ENCODE measurements at regions not wholly inside any gene's neighbourhood (a gene's known extent, or its start where the extent isn't known, plus 50 kb on each side); places are given as distances from the start of the nearest gene placed in this dataset.

DNA sequence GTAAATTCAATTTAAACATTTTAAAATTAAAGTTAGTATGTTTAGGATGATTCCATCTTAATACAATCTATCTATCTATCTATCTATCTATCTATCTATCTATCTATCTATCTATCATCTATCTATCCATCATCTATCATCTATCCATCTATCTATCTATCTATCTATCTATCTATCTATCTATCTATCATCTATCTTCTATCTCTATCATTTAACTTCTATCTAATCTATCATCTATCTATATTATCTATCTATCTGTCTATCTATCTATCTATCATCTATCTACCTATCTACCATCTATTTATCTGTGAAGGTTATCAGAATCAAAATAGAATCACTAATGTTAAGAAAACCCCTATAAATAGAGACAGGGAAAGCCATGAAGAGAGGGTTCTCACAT, 78.3 kb downstream of the RAMP3 start:
- DNase-seq (ENCODE audit: low spot score) = no peak

DNA sequence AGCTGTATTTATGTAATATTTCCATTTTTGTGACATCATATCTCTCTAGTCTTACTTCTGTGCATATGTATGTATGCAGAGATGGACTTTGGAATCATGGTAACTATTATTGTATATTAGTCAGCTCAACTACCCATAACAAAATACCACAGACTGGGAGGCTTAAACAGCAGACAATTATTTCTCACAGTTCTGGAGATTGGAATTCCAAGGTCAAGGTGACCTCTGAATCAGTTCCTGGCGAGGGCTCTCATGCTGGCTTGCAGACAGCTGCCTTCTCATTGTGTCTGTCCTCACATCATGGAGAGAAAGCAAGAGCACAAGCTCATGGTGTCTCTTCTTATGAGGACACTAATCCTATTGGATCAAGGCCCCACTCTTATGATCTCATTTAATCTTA, 79.1 kb downstream of the RAMP3 start:
- DNase-seq (ENCODE audit: low spot score) = no peak

DNA sequence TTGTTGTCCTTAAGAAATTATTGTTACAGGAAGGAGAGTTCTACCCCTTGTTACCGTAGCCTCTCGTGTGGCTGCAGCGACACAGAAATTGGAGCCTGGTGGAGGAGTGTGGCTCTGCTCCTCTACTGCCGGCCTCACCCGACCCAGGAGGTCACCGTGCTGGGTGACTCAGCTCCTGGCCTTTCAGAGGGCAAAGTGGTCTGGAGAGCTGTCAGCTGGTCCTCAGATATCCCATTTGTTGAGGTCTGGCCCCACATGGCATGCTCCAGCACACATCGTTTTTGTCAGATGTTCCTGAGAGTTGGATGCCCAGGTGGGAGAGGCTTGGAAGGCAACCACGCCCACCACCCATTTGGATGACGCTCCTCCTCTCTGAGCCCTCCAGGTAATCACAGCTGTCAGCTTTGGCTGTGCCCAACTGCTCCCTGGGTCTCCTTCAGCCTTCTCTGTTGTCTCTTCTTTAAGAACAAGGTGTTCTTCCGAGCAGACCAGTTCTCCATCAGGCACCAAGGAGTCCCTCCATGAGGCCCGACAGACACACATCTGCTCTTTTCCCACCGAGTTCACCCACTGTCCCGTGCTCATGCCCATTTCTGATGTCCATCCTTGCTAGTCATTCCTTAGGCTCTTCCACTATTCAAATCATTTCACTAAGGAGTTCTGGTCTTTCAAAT, 80.3 kb downstream of the RAMP3 start:
- DNase-seq (ENCODE audit: low spot score) = no peak

DNA sequence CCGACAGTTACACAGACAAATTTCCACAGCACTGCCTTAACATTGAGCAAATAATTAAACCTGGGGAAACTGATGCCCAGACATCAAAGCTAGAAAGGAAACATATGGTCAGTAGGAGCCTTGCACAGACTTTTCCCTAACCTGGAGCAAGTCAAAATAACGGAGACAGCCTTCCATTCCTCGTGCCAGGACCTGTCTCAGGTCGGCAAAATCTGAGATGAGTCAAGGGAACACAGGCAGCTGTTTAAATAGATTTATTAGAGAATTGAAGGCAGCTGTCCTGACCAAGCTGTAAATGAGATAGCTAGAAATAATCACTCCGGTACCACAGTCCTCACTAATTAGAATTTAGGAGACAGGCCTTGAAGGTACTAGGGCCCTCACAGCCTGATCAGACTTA, 81.2 kb downstream of the RAMP3 start:
- DNase-seq (ENCODE audit: low spot score) = no peak

DNA sequence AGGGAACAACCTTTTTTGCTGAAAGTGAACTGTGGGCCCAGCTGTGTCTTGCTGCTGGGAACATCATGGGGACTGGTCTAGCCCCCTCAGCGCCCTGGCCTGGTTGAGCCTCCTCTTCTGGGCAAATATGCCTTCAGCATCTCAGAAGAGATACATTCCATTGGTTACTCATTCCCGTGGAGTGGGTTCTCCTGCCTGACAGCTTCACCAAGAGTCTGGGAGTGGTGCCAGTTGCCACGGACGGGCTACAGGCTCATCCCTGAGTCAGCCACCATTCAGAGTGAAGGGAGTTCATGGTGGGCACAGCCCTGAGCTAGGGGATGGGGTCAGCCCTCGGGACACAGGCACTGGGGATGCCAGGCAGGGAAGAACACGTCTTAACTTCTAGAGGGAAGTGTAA, 81.9 kb downstream of the RAMP3 start:
- DNase-seq (ENCODE audit: low spot score) = no peak

DNA sequence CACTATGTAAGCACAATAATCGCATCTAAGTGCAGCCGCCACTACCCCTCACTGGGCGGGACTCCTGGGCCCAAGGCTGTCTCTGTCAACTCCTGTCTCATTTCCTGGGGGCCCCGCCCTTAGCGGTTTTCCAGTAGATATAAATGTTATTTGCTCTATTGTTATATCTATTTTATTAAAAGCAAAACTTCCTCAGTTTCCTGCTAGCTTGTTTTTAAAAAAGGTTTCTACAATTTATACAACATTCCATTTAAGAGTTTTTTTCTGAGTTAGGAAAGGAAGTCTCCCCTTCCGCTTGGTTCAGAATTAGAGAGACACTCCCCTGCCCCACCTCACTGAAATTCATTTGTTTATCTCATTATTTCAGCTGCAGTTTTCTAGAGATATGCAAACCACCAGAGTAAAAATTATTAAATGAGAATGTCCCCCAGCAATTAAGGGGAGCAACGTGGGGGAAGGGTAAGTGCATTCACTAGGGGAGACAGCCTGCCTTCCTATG, 82.7 kb downstream of the RAMP3 start:
- no peak for DNase-seq (ENCODE audit: low spot score)

DNA sequence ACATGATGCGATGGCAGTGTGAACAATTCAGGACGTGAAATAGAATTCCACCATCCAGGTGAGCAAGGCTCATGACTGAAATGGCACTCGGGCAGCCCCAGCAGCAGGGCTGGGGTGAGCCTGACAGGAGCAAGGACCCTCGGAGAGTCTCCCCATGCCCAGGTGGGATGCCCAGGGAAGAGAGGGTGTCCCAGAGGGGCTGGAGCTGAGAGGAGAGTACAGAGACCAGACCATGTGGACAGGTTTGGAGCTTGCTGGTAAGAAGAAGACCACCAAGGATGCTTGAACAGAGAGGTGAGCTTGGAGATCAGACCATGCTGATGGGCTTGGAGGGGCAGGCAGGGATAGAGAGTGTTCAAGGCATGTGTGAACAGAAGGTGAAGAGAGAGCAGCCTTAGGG, 83.3 kb downstream of the RAMP3 start:
- no peak for DNase-seq (ENCODE audit: low spot score)

DNA sequence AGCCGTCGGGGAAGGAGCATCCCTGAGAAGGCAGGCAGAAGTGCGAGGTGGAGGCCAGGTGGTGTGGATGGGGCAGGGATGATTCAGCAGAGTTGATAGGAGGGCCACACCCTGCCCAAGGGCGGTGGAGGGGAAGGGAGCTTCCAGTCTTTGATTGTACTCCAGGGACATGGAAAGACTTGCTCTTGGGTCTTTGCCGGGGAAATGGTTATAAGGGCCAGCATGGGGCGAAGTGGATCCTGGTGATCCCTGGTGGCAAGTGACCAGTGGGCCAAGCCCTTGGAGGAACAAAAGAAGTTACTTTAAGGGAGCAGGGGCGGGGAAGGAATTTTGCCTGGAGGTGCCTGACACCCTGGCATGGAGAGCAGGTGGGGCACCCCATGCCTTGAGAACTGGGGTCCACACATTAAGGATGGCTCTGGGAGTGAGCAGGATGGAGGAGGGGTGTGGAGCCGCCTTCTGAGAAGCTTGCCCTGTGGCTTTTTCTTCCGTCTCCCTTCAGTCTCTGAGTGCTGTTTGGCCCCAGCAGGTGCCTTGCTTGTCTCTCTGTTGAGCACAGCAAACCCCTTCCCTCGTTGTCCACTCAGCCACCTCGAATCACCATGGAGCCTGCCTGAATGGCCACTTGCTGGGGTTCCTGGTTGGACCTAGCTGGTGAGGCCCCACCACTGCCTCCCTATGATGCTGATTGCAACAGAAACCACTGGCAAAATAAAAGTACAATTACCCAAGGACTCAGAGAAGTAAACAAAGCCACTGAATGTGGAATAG, 83.9 kb downstream of the RAMP3 start:
- DNase-seq (ENCODE audit: low spot score) = no peak

DNA sequence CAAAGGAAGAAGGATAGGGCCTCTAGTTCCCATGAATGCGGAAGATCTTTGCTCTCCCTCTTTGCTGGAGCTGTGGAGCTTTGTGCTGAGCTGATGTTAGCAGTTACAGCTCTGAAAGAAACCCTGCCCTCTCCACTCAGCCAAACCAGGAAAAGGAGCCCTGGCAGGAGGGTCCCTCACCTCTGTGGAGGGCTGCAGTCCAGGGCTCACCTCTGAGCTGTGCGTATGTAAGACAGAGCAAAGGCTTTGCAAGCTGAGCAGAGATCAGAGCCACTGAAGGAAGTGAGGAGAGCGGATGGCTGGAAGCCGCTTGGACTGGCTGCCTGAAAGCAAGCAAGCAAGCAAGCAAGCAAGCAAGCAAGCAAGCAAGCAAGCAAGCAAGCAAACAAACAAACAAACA, 84.7 kb downstream of the RAMP3 start:
- no peak for DNase-seq (ENCODE audit: low spot score)

DNA sequence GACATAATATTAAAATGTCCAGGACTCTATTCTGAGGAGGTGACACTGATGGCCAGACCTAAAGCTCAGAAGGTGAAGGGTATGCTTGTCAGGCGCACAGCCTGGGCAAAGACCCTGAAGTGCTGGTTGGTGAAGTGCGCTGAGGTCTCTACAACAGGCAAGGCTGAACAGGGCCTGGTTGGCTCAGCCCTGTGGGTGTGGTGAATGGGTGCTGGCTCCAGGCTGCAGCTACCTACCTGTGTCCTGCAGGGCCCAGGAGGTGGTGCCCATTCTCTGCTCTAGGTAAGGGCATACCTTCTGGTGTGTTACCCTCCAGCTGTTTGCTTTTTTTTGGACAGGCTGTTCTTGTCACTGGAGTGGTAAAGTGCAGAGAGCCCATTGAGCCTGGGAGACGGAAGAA, 85.1 kb downstream of the RAMP3 start:
- no peak for DNase-seq (ENCODE audit: low spot score)

DNA sequence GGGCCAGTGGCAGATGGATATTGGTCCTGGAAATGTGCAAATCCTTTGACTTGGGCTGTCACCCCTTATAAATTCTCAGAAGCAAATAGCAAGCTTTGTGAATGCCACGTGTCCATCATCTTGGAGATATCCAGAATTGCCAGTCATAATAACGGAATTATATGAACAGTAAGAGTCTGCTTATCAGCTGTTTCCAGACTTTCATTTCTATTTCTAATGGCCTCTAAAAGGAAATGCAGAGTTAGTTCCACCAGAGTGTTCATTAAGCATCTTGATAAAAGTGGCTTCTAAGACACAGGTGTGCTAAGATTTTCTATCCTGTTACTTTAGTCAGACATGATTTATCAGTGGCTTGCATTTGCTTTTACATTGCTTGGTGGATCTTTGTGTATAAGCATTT, 87.4 kb downstream of the RAMP3 start:
- no peak for DNase-seq (ENCODE audit: low spot score)

DNA sequence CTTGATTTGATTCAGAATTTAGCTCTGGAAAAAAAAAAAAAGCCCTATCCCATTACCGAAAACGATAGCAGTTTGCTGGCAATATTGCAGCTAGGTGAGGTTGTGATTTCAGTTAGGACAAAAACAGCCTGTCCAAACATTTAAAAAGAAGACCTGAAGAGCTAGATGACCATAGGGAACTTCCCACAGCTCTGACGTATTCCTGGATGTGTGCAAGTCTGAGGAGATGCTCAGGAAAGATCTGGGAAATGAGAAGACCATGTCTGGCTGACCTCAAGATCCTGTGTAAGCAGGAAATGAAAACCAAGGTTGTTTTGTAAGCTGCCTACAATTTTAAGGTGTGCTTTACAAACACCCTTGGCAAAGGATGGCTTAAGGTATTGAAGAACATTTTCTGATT, 88.7 kb downstream of the RAMP3 start:
- no peak for DNase-seq (ENCODE audit: low spot score)

DNA sequence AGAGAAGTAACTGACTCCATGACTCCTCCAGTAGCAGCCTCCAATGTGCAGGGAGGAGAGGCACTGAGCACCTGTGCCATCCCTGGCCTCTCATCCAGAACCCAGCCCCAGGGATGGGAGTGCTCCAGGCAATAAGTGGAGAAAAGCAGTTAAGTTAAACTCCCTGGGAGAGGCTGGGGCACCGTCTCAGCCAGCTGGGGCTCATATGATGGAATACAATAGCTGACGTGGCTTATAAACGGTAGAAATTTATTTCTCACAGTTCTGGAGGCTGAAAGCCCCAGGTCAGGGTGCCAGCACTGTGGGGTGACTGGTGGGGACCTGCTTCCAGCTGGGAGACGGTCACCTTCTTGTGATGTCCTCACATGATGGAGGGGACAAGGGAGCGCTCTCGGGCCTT, 94.7 kb downstream of the RAMP3 start:
- no peak for DNase-seq (ENCODE audit: low spot score)

DNA sequence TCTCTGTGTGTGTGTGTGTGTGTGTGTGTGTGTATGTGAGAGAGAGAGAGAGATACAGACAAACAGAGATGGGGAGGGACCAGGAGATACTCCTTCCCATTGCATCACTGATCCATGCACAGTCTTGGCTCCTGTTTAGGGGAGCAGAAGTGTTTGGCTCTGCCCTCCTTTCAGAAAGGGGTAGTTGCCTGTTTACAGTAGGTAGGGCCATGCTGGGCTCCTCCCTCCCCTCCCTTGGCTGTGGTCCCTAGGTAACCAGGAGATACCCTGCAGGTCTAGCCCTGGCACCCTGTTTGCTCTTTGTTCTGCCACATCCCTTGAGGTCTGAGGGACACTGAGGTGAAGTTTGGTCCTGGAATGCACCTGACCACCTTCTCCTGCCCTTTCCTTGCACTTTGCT, 95.3 kb downstream of the RAMP3 start:
- no peak for DNase-seq (ENCODE audit: low spot score)

DNA sequence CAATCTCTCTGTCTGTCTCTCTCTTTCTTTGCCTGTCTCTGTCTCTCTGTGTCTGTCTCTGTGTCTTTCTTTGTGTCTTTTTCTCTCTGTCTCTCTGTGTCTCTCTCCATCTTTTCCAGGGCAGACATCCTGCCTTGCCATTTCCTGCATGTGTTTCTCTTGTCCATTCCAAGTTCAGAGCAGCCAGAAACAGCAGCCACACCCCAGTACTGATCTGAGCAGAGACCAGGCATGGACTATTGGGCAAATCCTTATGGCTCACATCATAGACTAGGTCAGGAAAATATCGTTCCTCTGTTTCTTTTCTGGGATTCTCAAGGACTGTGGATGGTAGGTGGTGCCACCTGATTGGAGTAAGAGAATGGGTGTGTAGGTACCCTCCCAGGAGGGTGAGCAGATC, 95.8 kb downstream of the RAMP3 start:
- DNase-seq (ENCODE audit: low spot score) = no peak

DNA sequence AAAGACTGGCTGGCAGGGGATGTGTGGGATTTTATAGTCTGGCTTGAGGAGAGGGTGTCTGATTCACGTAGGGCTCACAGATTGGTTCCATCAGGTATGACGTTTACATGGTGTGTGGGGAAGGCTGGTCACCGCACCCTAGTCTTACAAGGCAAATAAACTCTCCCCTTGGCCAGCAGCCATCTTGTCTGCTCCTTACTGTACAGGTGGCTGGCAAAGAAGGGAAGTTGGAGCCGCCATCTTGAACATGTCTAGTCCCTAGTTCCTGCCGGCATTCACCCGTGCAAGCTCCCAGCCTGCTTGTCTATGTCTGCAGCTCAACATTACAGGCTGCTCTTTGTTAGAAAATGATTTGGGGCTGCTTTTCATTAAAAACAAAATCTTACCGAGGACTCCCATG, 97.6 kb downstream of the RAMP3 start:
- DNase-seq (ENCODE audit: low spot score) = no peak

DNA sequence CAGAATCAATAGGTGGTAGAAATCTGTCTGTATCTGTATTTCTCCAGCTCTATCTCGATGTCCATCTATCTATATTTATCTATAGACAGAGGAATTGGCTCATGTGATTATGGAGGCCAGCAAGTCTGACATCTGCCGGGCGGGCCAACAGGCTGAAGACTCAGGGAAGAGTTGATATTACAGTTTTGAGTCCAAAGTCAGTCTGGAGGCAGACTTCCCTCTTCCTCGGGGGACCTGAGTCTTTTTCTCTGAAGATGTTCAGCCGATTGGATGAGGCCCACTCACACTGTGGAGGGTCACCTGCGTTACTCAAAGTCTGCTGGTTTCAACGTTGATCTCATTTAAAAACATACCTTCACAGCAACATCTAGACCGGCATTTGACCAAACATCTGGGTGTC, 98.7 kb downstream of the RAMP3 start:
- no peak for DNase-seq (ENCODE audit: low spot score)

DNA sequence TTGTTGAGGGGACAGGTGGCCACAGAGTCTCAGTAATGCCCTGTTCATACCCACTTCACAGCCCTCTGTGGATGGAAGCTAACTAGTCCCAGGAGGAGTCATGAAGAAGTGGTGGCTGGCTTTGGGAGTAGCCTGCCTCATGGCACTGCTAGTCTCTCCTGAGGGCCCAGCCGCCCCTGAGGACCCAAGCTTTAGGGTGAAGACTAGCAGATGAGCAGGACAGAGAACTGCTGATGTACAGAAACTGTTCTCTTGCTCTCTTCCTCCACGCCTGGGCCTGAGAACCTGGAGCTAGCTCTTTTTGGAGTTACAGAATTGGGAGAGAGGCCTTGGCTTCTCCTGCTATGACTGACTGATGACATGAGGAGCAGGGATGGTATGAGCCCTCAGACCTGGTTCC, 99.2 kb downstream of the RAMP3 start:
- no peak for DNase-seq (ENCODE audit: low spot score)

DNA sequence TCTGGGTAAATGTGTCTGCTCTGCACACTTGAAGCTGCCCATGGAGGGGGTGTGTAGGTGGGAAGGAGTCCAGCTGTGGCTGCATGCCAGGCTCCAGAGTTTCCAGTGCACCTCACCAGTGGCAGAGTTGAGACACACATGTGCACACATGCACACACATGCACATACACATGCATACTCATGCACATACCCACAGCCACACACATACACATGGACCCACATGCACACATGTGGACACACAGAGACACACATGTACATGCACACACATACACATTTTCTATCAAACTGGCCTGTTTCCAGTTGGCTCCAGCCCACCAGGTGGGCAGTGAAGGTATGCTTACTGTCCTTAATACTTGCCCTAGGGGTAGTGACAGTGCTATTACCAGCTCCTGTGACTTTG, 99.7 kb downstream of the RAMP3 start:
- DNase-seq (ENCODE audit: low spot score) = no peak

DNA sequence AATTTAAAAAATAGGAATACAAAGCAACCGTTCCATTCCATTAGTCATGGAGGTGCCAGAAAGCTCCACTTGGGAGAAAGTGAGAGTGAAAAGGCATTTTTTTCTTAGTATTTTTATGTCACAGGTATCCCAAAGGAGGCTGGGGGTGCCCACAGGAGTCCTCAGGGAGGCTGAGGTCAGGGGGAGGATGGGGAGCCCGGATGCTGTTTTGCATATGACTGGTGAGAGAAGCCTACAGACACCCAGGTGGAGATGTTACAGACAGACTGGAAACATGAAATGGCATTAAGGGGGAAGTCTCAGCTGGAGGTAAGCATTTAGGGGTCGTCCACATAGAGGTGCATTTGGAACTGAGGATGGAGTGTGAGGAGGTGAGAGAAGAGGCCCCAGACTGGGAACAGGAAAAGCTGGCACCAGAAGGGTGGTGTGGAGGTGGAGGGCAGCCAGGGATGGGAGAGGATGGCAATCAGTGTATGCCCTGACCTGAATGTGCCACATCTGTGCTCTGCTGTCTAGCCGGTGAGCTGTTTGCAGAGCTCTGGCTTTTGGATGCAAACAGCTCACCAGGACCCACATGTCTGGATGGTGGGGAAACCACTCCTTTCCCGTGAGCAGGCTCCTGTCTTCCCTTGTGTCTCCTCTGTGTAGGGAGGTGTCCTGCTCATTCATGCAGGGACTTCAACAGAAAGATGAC, 101.1 kb downstream of the RAMP3 start:
- DNase-seq (ENCODE audit: low spot score) = no peak

DNA sequence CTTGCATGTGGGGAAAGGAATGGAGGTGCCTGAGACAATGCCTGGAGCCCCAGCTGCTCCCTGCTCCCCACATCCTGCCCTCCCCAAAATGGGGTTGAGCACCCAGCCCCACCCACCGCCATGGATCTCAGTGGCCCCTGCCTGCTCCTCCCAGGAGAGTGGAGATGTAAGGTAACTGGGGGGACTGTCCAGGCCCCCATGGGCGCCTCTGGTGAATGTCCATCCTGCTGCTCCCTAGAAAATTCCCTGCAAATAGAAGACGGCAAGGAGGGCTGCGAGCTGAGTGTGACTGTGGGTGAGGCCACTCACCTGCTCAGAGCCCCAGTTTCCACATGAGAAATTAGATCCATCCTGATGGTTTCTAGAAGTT, 101.6 kb downstream of the RAMP3 start:
- DNase-seq (ENCODE audit: low spot score) = no peak

DNA sequence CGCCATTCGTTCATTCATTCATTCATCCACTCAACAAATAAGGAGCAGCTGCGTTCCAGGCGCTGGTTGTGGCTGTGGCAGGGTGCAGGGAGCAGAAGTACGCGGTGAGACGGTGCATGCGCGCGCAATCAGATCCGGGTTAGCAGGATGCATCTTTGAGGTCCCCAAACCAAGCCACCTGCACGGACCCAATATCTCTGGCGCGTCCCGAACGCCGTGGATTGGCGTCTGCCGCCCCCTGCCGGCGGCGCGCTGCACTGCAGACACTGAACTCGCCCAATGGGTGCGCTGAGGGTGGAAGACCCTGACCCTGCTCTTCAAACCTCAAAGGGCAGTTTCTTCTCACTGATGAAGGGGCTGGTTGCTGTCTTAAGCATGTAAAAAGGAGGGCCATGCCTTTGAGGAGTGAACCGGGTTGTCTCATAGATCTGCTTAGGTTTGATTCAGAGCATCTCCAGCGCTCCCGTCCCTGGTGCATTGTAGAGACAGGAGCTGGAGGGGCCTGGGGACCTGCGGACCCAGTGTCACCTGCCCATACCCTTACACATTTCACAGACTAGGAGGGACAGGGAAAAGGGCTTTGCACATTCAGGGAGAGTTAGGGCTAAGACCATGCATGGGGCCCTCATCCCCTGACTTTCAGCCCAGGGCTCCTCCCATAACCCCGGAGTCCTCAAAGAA, 102.5 kb downstream of the RAMP3 start:
- peak; percentile 64 for DNase-seq (ENCODE audit: low spot score)

DNA sequence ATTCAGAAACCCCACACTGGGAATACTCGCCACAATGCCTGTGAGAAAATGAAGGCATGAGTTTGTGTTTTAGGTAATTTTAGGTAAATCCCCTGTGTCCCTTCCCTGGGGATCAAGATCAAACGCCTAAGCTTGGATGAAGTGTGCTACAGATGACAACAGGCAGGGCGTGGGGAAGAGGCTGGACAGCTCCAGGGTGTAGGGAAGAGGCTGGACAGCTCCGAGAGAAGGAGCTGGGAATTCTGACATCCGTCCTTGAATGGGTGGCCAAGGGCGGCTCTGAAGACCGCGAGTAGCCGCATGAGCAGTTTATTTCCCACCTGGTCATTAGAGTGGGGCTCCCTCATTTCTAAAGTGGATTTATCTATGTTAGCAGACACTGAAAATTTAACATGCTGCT, 109.7 kb downstream of the RAMP3 start:
- DNase-seq (ENCODE audit: low spot score) = no peak

Data from CD4-positive, alpha-beta T cell treated with Interleukin-15 for 4 hours (primary cell).